Iris pigment epithelial cell (primary cell): ENCODE measurements at regions not wholly inside any gene's neighbourhood (a gene's known extent, or its start where the extent isn't known, plus 50 kb on each side); places are given as distances from the start of the nearest gene placed in this dataset.
"Not testable (repeated sequence)": the region's sequence is repeated elsewhere in the genome, so short reads cannot be mapped to it uniquely, and the experiment has no call there.

Source experiments
- DNase-seq: peaks from one replicate; pipeline ENCODE4 v3.0.0-alpha.2; 2011; ENCODE audit warnings: low read depth

- DNase-seq, result no peak
Measured at GRCh38 chr1:199044191-199044590, 405.4 kb downstream of the PTPRC start.

GRCh38 chr1:199046618-199047017 lies 407.8 kb downstream of the PTPRC start:
- peak; percentile 17 for DNase-seq

- no peak for DNase-seq
Measured at GRCh38 chr1:199054694-199055093, 415.9 kb downstream of the PTPRC start.

GRCh38 chr1:199057322-199057721 lies 418.5 kb downstream of the PTPRC start:
- DNase-seq, result no peak

GRCh38 chr1:199058281-199058680 lies 419.4 kb downstream of the PTPRC start:
- no peak for DNase-seq

- no peak for DNase-seq
Measured at GRCh38 chr1:199064971-199065370, 426.1 kb downstream of the PTPRC start.

GRCh38 chr1:199067483-199067882 lies 428.6 kb downstream of the PTPRC start:
- DNase-seq, result no peak

GRCh38 chr1:199071080-199071479 lies 432.2 kb downstream of the PTPRC start:
- no peak for DNase-seq

GRCh38 chr1:199073166-199073565 lies 434.3 kb downstream of the PTPRC start:
- DNase-seq, result no peak

GRCh38 chr1:199075792-199076191 lies 437.0 kb downstream of the PTPRC start:
- no peak for DNase-seq

GRCh38 chr1:199079994-199080393 lies 441.2 kb downstream of the PTPRC start:
- no peak for DNase-seq

GRCh38 chr1:199081739-199082138 lies 442.9 kb downstream of the PTPRC start:
- DNase-seq, result no peak

GRCh38 chr1:199082778-199083389 lies 444.0 kb downstream of the PTPRC start:
- DNase-seq, result no peak

GRCh38 chr1:199083680-199084079 lies 444.8 kb downstream of the PTPRC start:
- DNase-seq, result peak; percentile 51

- peak; percentile 36 for DNase-seq
Measured at GRCh38 chr1:199084293-199084692, 445.5 kb downstream of the PTPRC start.

GRCh38 chr1:199085903-199086302 lies 447.1 kb downstream of the PTPRC start:
- no peak for DNase-seq

- DNase-seq, result no peak
Measured at GRCh38 chr1:199087144-199087543, 448.3 kb downstream of the PTPRC start.

- no peak for DNase-seq
Measured at GRCh38 chr1:199089393-199090122, 450.7 kb downstream of the PTPRC start.

- DNase-seq, result not testable (repeated sequence)
Measured at GRCh38 chr1:199095628-199096027, 456.8 kb downstream of the PTPRC start.

- no peak for DNase-seq
Measured at GRCh38 chr1:199096591-199096990, 457.8 kb downstream of the PTPRC start.

GRCh38 chr1:199098468-199098867 lies 459.6 kb downstream of the PTPRC start:
- DNase-seq, result no peak

- DNase-seq, result no peak
Measured at GRCh38 chr1:199101139-199101538, 462.3 kb downstream of the PTPRC start.

GRCh38 chr1:199101635-199102034 lies 462.8 kb downstream of the PTPRC start:
- DNase-seq, result no peak

- no peak for DNase-seq
Measured at GRCh38 chr1:199102239-199102638, 463.4 kb downstream of the PTPRC start.
